HepG2 (cell line): ENCODE measurements at regions not wholly inside any gene's neighbourhood (a gene's known extent, or its start where the extent isn't known, plus 50 kb on each side); places are given as distances from the start of the nearest gene placed in this dataset.
A peak's percentile ranks its signal among the peaks of the same experiment; 100 is the strongest.

Source experiments
- ARID4A ChIP-seq: sonication (generic); formaldehyde crosslinking; IDR thresholded peaks from 2 replicates; pipeline ENCODE4 v1.5.0; 2020; ENCODE audit warnings: mild to moderate bottlenecking, missing genetic modification reagents, borderline replicate concordance
- ERF ChIP-seq: IDR thresholded peaks from 2 replicates; pipeline ENCODE4 v1.6.1; 2018; ENCODE audit warnings: missing biosample characterization, missing genetic modification reagents
- HBP1 ChIP-seq: IDR thresholded peaks from 2 replicates; pipeline ENCODE4 v1.6.1; 2016; ENCODE audit warnings: low read depth, control low read depth
- HMG20B ChIP-seq: conservative IDR thresholded peaks from 2 replicates; pipeline ENCODE4 v1.6.1; 2016; ENCODE audit warnings: missing genetic modification reagents, missing compliant biosample characterization
- KAT8 ChIP-seq: IDR thresholded peaks from 2 replicates; pipeline ENCODE4 v1.6.1; 2016; ENCODE audit warnings: missing genetic modification reagents, missing compliant biosample characterization
- KDM1A ChIP-seq: IDR thresholded peaks from 2 replicates; pipeline ENCODE4 v1.6.1; 2016; ENCODE audit warnings: missing compliant biosample characterization
- KLF15 ChIP-seq: sonication (generic); formaldehyde crosslinking; IDR thresholded peaks from 2 replicates; pipeline ENCODE4 v1.8.1; 2023; ENCODE audit warnings: borderline replicate concordance, mild to moderate bottlenecking, inconsistent platforms, missing genetic modification reagents, mixed read lengths
- MEF2D ChIP-seq: sonication (generic); formaldehyde crosslinking; IDR thresholded peaks from 2 replicates; pipeline ENCODE4 v1.5.1; 2020; ENCODE audit warnings: mild to moderate bottlenecking, missing genetic modification reagents
- PRDM10 ChIP-seq: sonication (generic); formaldehyde crosslinking; IDR thresholded peaks from 2 replicates; pipeline ENCODE4 v1.4.0; 2020; ENCODE audit warnings: low read depth, missing genetic modification reagents
- RAD21 ChIP-seq: fragments of 450-650 bp; formaldehyde crosslinking; IDR thresholded peaks from 2 replicates; pipeline ENCODE4 v1.5.0; 2020; ENCODE audit warnings: mild to moderate bottlenecking
- REPIN1 ChIP-seq: sonication (generic); formaldehyde crosslinking; IDR thresholded peaks from 2 replicates; pipeline ENCODE4 v1.8.0; 2022; ENCODE audit warnings: missing genetic modification reagents, low read depth, mild to moderate bottlenecking, borderline replicate concordance
- ZKSCAN5 ChIP-seq: sonication (generic); formaldehyde crosslinking; IDR thresholded peaks from 2 replicates; pipeline ENCODE4 v1.5.1; 2020; ENCODE audit warnings: mild to moderate bottlenecking, missing genetic modification reagents
- ZMAT3 ChIP-seq: sonication (generic); formaldehyde crosslinking; conservative IDR thresholded peaks from 2 replicates; pipeline ENCODE4 v1.7.0; 2021; ENCODE audit warnings: missing genetic modification reagents
- ZNF256 ChIP-seq: sonication (generic); formaldehyde crosslinking; conservative IDR thresholded peaks from 2 replicates; pipeline ENCODE4 v1.4.0; 2020; ENCODE audit warnings: missing genetic modification reagents
- ZNF430 ChIP-seq: sonication (generic); formaldehyde crosslinking; IDR thresholded peaks from 2 replicates; pipeline ENCODE4 v1.9.0; 2021; ENCODE audit warnings: mild to moderate bottlenecking, missing genetic modification reagents
- TF ChIP-seq, protein P1 (sequence below): IDR thresholded peaks from 2 replicates; pipeline ENCODE4 v1.6.1; 2016; ENCODE audit warnings: mild to moderate bottlenecking
- TF ChIP-seq, protein P2 (sequence below): sonication (generic); formaldehyde crosslinking; conservative IDR thresholded peaks from 2 replicates; pipeline ENCODE4 v1.4.0; 2020; ENCODE audit warnings: missing genetic modification reagents

DNA sequence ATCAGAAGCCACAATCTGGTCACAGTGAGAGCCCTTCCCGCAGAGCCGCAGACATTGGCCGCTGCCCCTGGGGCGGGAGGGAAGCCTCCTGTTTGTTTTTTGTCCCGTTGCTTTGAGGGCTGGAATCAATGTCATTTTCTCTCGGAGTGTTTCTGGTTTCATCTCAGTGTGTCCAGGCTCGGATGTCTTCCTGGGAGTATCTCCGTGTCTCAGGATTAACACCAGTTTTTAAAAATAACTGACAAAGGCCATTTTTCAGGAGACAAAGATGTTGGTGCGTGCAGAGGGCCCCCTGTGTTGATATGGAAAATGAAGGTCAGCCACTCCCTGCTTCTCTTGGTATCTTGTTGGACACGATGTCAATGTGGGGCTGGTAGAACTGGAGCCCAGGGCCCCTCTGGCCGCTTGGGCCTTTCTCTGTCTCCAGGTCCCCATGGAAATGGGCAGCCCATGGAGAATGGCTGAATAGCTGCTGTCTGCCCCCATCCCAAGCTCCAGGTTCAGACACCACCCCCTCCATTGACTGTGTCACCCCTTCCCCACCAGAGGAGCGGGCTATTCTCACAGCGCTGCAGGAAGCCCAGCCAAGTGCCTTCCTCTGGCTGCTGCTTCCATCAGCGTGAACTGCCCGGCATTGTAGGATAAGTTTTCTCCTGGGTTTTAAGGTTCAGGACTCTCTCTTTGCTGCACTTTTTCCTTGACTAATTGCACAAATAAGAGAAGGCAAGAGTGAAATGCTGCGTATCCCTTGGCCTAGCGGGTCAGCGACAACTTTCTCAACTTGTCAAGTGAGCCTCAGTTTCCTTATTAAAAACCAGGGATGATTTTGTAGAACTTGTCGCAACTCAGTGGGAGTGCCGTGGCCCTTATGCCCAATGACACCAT lies 72.2 kb upstream of the METTL9 start (continued):
- TF ChIP-seq ARID4A (CRISPR knock-in tag) (peak; percentile 63), KDM1A (CRISPR knock-in tag) (no peak), PRDM10 (no peak), REPIN1 (0 out of 2 replicates have a peak, but pooled peaks have one; percentile 22), ZNF256 (CRISPR knock-in tag) (no peak), ZMAT3 (CRISPR knock-in tag) (no peak), ZKSCAN5 (CRISPR knock-in tag) (no peak), MEF2D (0 out of 2 replicates have a peak, but pooled peaks have one; percentile 53), RAD21 (no peak; the same call in 1 of the 2 replicates), KLF15 (CRISPR knock-in tag) (no peak), ZNF430 (CRISPR knock-in tag) (no peak; the same call in 1 of the 2 replicates), HMG20B (peak; percentile 59; the same call in 1 of the 2 replicates), KAT8 (CRISPR knock-in tag) (0 out of 2 replicates have a peak, but pooled peaks have one; percentile 42), ERF (CRISPR knock-in tag) (peak; percentile 84), HBP1 (peak; percentile 21)
- TF ChIP-seq, protein P1, sequence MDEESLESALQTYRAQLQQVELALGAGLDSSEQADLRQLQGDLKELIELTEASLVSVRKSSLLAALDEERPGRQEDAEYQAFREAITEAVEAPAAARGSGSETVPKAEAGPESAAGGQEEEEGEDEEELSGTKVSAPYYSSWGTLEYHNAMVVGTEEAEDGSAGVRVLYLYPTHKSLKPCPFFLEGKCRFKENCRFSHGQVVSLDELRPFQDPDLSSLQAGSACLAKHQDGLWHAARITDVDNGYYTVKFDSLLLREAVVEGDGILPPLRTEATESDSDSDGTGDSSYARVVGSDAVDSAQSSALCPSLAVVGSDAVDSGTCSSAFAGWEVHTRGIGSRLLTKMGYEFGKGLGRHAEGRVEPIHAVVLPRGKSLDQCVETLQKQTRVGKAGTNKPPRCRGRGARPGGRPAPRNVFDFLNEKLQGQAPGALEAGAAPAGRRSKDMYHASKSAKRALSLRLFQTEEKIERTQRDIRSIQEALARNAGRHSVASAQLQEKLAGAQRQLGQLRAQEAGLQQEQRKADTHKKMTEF (CRISPR knock-in tag) = peak; percentile 52; the same call in 1 of the 2 replicates
- TF ChIP-seq, protein P2, sequence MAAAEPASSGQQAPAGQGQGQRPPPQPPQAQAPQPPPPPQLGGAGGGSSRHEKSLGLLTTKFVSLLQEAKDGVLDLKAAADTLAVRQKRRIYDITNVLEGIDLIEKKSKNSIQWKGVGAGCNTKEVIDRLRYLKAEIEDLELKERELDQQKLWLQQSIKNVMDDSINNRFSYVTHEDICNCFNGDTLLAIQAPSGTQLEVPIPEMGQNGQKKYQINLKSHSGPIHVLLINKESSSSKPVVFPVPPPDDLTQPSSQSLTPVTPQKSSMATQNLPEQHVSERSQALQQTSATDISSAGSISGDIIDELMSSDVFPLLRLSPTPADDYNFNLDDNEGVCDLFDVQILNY = peak; percentile 52; the same call in 1 of the 2 replicates
